Panc1 (cell line): ENCODE measurements at regions not wholly inside any gene's neighbourhood (a gene's known extent, or its start where the extent isn't known, plus 50 kb on each side); places are given as distances from the start of the nearest gene placed in this dataset.

Experiments used
- ATAC-seq: fragments of 200-7000 bp; cut with Tn5 transposase; 2 replicates; pipeline ENCODE4 v1.9.1; 2020; ENCODE audit warnings: mild to moderate bottlenecking, moderate library complexity
- BruUV-seq: library from RNA; stranded (reverse); fragments of 400-500 nt; replicated peaks from 2 replicates; lab custom pipeline; 2021; lab: Mats Ljungman, UMichigan
- CTCF ChIA-PET: fragments of 300-600 bp; sonication (Branson Sonifier 250); formaldehyde crosslinking; loops from one replicate; lab custom pipeline; 2022; ENCODE audit warnings: antibody characterized with exemption; lab: Charles Lee
- POLR2A ChIA-PET: fragments of 300-600 bp; sonication (Branson Sonifier 250); formaldehyde crosslinking; loops from one replicate; lab custom pipeline; 2022; ENCODE audit warnings: antibody characterized with exemption; lab: Charles Lee
- DNase-seq: peaks from one replicate; pipeline ENCODE4 v3.0.0-alpha.2; 2010; ENCODE audit warnings: low read depth, low spot score
- H3K27ac ChIP-seq: 2 replicates; pipeline ENCODE4 v1.5.1; 2011; ENCODE audit warnings: mild to moderate bottlenecking, low read length, inconsistent platforms
- H3K27me3 ChIP-seq: fragments of 200-500 bp; sonication (Bioruptor generic); 2 replicates; pipeline ENCODE4 v1.6.0; 2014; ENCODE audit warnings: low read length, inconsistent platforms; ENCODE audit not compliant: control insufficient read depth, insufficient read depth
- H3K36me3 ChIP-seq: fragments of 200-500 bp; sonication (Bioruptor generic); 2 replicates; pipeline ENCODE4 v1.5.1; 2014; ENCODE audit warnings: inconsistent platforms, mild to moderate bottlenecking, low read length, moderate library complexity; ENCODE audit not compliant: control insufficient read depth, insufficient read depth
- H3K4me1 ChIP-seq: 2 replicates; pipeline ENCODE4 v1.5.1; 2011; ENCODE audit warnings: inconsistent platforms, mild to moderate bottlenecking, low read length, moderate library complexity; ENCODE audit not compliant: control insufficient read depth, insufficient read depth
- H3K4me3 ChIP-seq, 2 experiments: 2 replicates each; pipeline ENCODE4 v1.5.1; 2011 to 2012; ENCODE audit warnings: low read depth in 2 of 2, low read length in 2 of 2, mild to moderate bottlenecking in 2 of 2, inconsistent platforms in 1 of 2, moderate library complexity in 1 of 2
- H3K9me3 ChIP-seq: fragments of 200-500 bp; sonication (Bioruptor generic); 2 replicates; pipeline ENCODE4 v1.5.1; 2014; ENCODE audit warnings: low read depth, mild to moderate bottlenecking, inconsistent platforms, low read length, moderate library complexity; ENCODE audit not compliant: control insufficient read depth, insufficient read depth
- POLR2AphosphoS5 ChIP-seq: IDR thresholded peaks from 2 replicates; pipeline ENCODE4 v1.6.1; 2012; ENCODE audit warnings: mild to moderate bottlenecking, low read depth, low read length, moderate library complexity
- SIN3A ChIP-seq: IDR thresholded peaks from 2 replicates; pipeline ENCODE4 v1.6.1; 2012; ENCODE audit warnings: low read depth, mild to moderate bottlenecking, low read length, moderate library complexity, borderline replicate concordance; ENCODE audit not compliant: insufficient read depth
- TCF7L2 ChIP-seq: IDR thresholded peaks from 2 replicates; pipeline ENCODE4 v1.6.1; 2011; ENCODE audit warnings: mild to moderate bottlenecking, low read depth, low read length, inconsistent platforms
- in situ Hi-C: cut with HindIII; loops from 2 replicates; pipeline ENCODE4 v1.10.0; 2016; ENCODE audit warnings: low sequenced_read_pairs, low pct_unique_long_range_greater_than_20kb
- intact Hi-C: fragments of 100-400 bp; cut with micrococcal nuclease; formaldehyde crosslinking; loops from one replicate; pipeline ENCODE4 v1.10.0; 2022; ENCODE audit not compliant: unreplicated experiment
- TF ChIP-seq, protein P1 (sequence below), 2 experiments: IDR thresholded peaks; 2 replicates each; pipeline ENCODE4 v1.6.1; 2011 to 2012; ENCODE audit warnings: low read depth in 2 of 2, control low read depth in 1 of 2, low read length in 1 of 2, mild to moderate bottlenecking in 1 of 2, moderate library complexity in 1 of 2; ENCODE audit not compliant: insufficient read depth in 1 of 2
- TF ChIP-seq, protein P2 (sequence below): fragments of 450-650 bp; IDR thresholded peaks from 2 replicates; pipeline ENCODE4 v1.5.1; 2017; ENCODE audit warnings: mild to moderate bottlenecking

DNA sequence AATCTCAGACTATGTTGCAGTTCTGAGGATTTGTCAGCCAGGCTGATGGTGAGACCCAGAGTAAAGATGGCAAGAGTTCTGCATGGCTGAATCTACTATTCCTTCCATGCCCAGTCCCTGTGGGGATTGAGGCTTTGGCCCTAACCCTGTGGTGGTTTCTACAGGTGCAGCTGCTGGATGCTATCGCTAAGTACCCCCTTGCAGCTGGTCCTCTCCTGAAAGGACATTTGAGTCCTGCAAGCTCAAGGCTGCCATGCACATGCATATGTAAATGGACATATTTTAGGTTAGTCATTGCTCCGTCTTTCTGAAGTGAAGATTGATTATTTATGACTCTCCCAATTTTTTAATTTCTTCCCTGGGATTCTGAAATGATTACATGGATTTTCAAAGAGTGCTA lies 1122.2 kb upstream of the CELF2 start:
- H3K4me1 ChIP-seq, result no peaks in the 10 kb centered on the region
- no peak overlapping the region for H3K27ac ChIP-seq
- TF ChIP-seq TCF7L2 (no peak), SIN3A (no peak)
- BruUV-seq, result no TSS peak
- no peaks in the 10 kb centered on the region for H3K27me3 ChIP-seq
- no peaks in the 10 kb centered on the region for H3K9me3 ChIP-seq
- intact Hi-C loops, result no loop called here
- no peak overlapping the region for H3K4me3 ChIP-seq
- POLR2A ChIA-PET, result no interaction called here
- no peak for ATAC-seq
- no peaks in the 10 kb centered on the region for H3K36me3 ChIP-seq
- CTCF ChIA-PET, result no interaction called here
- in situ Hi-C loops, result no loop called here
- DNase-seq, result no peak

DNA sequence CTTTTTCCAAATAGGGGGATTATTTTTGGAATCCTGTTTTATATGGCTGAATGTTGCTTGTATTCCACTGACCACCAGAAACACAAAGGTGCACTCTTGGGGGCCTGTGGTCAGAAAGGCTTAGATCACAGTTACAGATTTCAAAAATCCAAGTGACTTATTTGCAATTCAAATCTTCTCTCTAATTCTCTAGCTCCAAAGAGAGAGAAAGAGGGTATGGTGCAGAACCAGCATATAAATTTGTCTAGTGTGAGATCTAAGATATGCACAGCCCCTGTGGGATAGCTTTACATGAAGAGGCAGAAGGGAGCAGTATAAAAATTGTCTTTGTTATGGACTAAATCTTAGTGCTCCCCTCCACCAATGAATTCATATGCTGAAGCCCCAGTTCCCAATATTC lies 1121.7 kb upstream of the CELF2 start:
- intact Hi-C loops, result no loop called here
- TF ChIP-seq POLR2AphosphoS5 (no peak), SIN3A (no peak), TCF7L2 (no peak)
- TF ChIP-seq, protein P1, sequence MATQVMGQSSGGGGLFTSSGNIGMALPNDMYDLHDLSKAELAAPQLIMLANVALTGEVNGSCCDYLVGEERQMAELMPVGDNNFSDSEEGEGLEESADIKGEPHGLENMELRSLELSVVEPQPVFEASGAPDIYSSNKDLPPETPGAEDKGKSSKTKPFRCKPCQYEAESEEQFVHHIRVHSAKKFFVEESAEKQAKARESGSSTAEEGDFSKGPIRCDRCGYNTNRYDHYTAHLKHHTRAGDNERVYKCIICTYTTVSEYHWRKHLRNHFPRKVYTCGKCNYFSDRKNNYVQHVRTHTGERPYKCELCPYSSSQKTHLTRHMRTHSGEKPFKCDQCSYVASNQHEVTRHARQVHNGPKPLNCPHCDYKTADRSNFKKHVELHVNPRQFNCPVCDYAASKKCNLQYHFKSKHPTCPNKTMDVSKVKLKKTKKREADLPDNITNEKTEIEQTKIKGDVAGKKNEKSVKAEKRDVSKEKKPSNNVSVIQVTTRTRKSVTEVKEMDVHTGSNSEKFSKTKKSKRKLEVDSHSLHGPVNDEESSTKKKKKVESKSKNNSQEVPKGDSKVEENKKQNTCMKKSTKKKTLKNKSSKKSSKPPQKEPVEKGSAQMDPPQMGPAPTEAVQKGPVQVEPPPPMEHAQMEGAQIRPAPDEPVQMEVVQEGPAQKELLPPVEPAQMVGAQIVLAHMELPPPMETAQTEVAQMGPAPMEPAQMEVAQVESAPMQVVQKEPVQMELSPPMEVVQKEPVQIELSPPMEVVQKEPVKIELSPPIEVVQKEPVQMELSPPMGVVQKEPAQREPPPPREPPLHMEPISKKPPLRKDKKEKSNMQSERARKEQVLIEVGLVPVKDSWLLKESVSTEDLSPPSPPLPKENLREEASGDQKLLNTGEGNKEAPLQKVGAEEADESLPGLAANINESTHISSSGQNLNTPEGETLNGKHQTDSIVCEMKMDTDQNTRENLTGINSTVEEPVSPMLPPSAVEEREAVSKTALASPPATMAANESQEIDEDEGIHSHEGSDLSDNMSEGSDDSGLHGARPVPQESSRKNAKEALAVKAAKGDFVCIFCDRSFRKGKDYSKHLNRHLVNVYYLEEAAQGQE (IDR thresholded peaks at IDR 0.05; ENCODE audit: insufficient read depth in 1 of 2, low read depth in 2 of 2, low read length in 1 of 2), result no peak
- TF ChIP-seq, protein P2, sequence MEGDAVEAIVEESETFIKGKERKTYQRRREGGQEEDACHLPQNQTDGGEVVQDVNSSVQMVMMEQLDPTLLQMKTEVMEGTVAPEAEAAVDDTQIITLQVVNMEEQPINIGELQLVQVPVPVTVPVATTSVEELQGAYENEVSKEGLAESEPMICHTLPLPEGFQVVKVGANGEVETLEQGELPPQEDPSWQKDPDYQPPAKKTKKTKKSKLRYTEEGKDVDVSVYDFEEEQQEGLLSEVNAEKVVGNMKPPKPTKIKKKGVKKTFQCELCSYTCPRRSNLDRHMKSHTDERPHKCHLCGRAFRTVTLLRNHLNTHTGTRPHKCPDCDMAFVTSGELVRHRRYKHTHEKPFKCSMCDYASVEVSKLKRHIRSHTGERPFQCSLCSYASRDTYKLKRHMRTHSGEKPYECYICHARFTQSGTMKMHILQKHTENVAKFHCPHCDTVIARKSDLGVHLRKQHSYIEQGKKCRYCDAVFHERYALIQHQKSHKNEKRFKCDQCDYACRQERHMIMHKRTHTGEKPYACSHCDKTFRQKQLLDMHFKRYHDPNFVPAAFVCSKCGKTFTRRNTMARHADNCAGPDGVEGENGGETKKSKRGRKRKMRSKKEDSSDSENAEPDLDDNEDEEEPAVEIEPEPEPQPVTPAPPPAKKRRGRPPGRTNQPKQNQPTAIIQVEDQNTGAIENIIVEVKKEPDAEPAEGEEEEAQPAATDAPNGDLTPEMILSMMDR, result no peak
- in situ Hi-C loops, result no loop called here
- ChIA-PET POLR2A (no interaction called here), CTCF (no interaction called here)
- Histone ChIP-seq H3K27me3 (no peaks in the 10 kb centered on the region), H3K4me1 (no peaks in the 10 kb centered on the region), H3K9me3 (no peaks in the 10 kb centered on the region), H3K36me3 (no peaks in the 10 kb centered on the region), H3K27ac (no peak overlapping the region), H3K4me3 (no peak overlapping the region)
- DNase-seq, result no peak
- BruUV-seq, result no TSS peak
- ATAC-seq, result no peak

DNA sequence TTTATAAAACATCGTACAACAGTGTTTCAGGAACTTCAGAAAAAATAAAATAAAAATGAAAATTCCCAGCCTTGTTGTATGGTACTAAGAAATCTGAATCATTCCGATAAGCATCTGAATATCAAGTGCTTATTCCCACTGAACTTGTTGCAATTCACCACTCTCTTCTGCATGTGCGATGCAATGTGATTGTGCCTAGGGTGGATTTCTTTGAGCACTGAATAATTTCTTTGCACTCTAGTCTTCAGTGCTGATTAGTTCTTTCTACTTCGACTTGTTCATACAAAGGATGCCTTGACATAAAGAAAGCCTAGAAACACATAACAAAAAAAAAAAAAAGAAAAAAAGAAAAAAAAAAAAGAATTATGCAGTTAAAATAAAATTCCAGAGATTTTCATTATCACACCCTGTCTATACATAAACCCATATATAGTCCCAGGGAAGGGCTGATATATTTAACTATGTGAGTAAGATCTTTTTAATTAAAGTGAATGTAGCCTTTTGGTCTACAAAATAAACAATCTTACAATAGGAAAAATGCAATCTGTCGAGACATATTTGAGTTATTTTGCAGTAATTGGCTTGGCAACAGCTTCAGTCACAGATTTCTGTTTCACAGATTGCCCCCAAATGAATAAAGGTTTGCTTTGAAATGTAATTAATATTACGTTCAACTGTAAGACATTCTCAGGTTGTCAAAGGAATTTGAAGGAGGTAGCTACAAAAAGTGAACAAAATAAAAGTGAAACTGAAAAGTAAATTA lies 1118.9 kb upstream of the CELF2 start:
- DNase-seq (no peak), ATAC-seq (no peak)
- ChIA-PET POLR2A (no interaction called here), CTCF (no interaction called here)
- TF ChIP-seq SIN3A (no peak), TCF7L2 (no peak), POLR2AphosphoS5 (no peak)
- TF ChIP-seq, protein P1 (IDR thresholded peaks at IDR 0.05; ENCODE audit: insufficient read depth in 1 of 2, low read depth in 2 of 2, low read length in 1 of 2), result no peak
- TF ChIP-seq, protein P2, result no peak
- Histone ChIP-seq H3K9me3 (no peaks in the 10 kb centered on the region), H3K27me3 (no peaks in the 10 kb centered on the region), H3K27ac (no peak overlapping the region), H3K36me3 (no peaks in the 10 kb centered on the region), H3K4me1 (no peaks in the 10 kb centered on the region), H3K4me3 (no peak overlapping the region)
- BruUV-seq, result no TSS peak
- intact Hi-C loops, result no loop called here
- in situ Hi-C loops, result no loop called here
